Vagina (tissue), 2 donors: ENCODE measurements at regions not wholly inside any gene's neighbourhood (a gene's known extent, or its start where the extent isn't known, plus 50 kb on each side); places are given as distances from the start of the nearest gene placed in this dataset.

Experiments
- CTCF ChIP-seq, 3 experiments: fragments of 450-650 bp in 2 of 3; fragments of 200-600 bp in 1 of 3; sonication (generic) in 1 of 3; IDR thresholded peaks; one replicate each; pipeline ENCODE4 v1.5.1; 2017 to 2019; ENCODE audit warnings: antibody characterized with exemption in 3 of 3, mild to moderate bottlenecking in 2 of 3, moderate library complexity in 2 of 3
- POLR2A ChIP-seq, 2 donors: fragments of 450-650 bp; IDR thresholded peaks; one replicate each; pipeline ENCODE4 v1.6.1; 2017; ENCODE audit warnings: antibody characterized with exemption in 2 of 2, mild to moderate bottlenecking in 2 of 2, moderate library complexity in 2 of 2
- POLR2AphosphoS5 ChIP-seq, 2 donors: sonication (generic); formaldehyde crosslinking; IDR thresholded peaks; one replicate each; pipeline ENCODE4 v1.9.0; 2017; ENCODE audit warnings: antibody characterized with exemption in 2 of 2, mild to moderate bottlenecking in 2 of 2, low read depth in 1 of 2; ENCODE audit not compliant: insufficient read depth in 1 of 2

DNA sequence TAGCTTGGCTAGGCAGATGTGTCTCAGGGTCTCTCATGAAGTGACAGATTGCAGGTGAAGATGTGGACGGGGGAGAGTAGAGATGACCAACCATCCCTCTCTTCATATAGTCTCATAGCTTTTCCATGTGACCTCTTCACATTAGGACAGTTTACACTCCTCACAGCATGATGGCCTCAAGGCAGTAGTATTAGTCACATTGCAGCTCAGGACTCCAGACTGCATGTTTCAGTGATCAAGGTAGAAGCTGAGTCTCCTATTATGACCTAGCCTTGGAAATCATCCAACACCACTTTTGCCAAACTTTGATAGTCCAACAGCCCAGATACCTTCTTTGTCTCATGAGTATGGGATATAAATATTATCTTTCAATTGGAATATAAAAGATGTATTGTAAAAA, 147.7 kb downstream of the GASK1B start:
- TF ChIP-seq CTCF (IDR thresholded peaks at IDR 0.05) (no peak), POLR2A (IDR thresholded peaks at IDR 0.05) (no peak), POLR2AphosphoS5 (IDR thresholded peaks at IDR 0.05; ENCODE audit: insufficient read depth in 1 of 2, low read depth in 1 of 2) (no peak)
